Activated CD4-positive, alpha-beta T cell treated with anti-CD3 and anti-CD28 coated beads, Interleukin-2, amount 50 U/mL, for 1 hour (primary cell): ENCODE measurements at regions not wholly inside any gene's neighbourhood (a gene's known extent, or its start where the extent isn't known, plus 50 kb on each side); places are given as distances from the start of the nearest gene placed in this dataset.
A peak's percentile ranks its signal among the peaks of the same experiment; 100 is the strongest.

Experiments
- DNase-seq: peaks from one replicate; pipeline ENCODE4 v3.0.0-alpha.2; 2020

DNA sequence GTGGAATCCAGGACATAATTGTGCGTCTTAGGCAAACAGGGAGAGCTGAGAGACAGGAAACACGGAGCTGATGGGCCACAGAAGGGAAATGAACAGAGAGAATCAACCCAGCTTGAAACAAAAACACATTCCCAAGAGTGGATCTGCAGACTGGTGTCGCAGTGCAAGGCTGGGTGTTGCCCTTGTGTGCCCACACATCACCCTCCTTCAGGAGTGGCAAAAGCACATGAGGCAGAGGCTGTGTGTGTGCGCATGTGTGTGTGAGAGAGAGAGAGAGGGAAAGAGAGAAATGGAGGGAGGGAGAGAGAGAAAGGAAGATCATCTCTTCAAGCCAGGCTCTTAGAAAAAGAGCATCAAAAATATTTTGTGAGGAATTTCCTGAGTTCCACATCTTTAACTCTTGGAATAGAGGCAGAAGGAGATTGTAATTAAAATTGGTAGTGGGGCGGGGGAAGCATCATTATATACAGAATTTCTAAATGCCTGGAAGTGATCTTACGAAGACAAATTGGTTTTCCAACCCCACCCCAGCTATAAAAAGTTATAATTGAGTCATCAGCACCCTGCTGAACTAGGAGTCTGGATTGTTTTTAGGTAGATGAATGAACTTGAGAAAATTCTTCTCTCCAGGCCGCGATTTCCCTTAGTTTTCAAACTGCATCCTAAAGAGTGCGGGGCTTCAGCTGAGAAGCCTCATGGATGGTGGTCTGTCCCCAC, 480.7 kb downstream of the NPHP4 start:
- DNase-seq: no peak

DNA sequence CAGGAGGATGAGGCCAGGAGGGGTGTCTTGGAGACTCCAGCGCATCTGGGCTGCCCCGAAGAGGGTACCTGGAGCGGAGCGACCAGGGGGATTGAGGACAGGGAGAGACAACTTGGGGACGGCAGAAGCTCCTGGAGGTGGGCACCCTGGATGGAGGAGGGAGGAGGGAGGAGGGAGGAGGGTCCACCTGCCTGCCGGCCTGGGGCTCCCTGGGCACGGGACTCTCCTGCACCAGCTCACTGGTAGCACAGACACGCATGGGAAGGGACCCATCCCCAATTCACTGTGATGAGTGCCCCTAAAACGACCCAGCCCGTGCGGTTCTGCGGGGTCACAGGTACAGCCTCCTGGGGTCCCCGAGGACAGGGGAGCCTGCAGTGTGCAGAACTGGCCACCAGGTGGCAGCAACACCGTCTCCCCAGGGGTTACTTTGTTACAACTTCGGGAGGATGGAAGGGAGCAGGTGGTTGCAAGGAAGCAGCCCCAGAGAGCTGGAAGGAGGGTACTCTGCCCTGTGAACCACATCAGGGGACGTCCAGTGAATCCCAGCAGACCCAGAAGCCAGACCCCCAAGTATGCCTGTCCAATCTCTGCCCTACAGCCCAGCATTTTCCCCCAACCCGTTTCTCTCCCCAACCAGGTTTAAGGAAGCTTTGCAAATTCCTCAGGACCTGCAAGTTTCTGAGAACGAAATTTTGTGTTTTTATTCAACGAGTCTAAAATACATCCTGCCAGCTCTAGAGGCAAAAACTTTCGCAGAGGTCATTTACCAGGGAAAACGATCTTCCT, 482.4 kb downstream of the NPHP4 start:
- peak; percentile 73 for DNase-seq

GRCh38 chr1:5508669-5509330, 483.4 kb downstream of the NPHP4 start:
- no peak for DNase-seq

DNA sequence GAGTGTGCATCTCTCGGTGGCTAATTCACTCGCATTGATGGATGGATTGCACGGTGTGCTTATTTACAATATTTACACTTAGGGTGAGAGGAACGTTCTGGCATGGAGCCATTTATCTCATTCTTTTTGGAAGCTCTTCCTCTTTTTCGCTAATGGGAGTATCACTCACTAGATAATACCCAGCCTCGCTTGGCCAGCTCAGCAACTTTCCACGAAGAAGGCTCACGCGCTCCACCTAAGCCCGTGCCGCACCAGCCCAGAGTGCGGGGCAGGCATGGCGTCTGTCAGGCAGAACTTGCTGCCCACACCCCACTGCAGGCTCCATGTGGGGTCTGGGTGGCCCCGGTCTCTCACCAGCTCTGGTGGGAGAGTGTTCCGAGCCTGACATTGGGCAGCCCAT, 484.9 kb downstream of the NPHP4 start:
- DNase-seq: no peak

- no peak for DNase-seq
Observed at GRCh38 chr1:5506634-5507033, 485.6 kb downstream of the NPHP4 start.

- no peak for DNase-seq
Observed at GRCh38 chr1:5505944-5506343, 486.3 kb downstream of the NPHP4 start.

GRCh38 chr1:5504364-5504740, 487.9 kb downstream of the NPHP4 start:
- no peak for DNase-seq

DNA sequence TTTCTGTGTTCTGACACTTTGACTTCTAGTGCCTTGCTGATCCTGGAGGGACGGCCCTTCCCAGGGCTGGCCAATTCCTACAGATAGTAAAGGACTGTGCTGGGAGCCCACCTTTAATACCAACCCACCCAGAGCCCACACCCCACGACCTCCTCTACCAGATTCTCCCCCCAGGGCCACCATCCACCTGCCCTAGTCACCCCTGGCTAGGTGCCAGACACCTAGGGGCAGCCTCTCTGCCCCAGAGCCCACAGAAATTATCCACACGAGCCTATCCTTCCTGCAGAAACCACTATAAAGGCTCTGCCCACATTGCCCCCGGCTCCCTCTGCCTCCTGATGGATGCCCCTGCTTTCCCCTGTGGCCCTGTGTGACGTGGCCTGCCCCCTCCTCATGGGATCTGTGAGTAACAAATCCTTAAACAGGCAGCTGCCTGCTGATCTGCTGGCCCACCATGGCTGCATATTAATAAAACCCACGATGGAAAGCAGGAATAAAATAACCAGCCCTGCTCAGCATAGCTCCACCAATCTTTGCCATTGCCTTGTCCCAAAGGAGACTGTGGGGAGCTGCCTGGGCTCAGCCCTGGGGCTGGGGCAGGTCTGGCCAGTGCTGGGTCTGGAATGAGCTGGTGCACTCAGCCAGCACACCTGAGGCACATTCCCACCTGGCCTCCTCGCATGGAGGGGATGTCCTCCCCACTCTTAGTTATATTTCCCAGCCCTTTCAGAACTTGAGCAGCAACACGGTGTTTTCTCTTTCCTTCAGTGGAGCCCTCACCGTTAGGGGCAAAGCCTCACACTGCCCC, 488.5 kb downstream of the NPHP4 start:
- no peak for DNase-seq

GRCh38 chr1:5502311-5503194, 489.7 kb downstream of the NPHP4 start:
- no peak for DNase-seq

DNA sequence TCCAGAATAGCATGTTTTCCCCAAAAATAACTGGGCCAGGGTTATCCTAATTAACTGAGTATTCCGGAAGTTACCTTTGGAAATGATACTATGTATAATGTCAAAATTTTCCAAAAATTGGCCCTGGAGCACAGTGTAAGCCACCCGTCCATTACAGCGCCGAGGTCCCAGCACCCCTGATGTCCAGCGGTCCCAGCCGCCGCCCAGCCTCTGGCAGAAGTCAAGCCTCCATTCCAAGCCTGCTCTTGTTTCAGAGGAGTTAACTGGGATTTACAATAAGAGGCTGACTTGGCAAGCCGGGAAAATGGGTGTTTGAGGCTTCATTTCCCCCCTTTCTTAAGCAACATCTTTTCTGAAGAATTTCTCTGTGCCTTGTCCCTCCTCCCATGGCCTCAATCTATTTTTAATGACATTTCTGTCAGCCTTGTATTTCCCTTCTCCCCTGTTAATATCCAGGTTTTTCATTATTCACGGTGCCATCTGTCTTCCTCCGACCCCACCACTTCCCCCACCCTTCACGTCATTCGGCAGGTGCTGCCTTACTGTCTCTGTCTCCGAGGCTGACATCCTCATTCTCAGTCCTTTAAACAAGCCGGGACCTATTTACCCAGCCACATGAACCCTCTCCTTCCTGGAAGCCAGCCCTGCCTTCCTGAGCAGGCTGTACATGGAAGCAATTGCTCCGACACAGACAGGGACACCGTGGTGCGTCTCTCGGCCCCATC, 490.9 kb downstream of the NPHP4 start:
- no peak for DNase-seq

DNA sequence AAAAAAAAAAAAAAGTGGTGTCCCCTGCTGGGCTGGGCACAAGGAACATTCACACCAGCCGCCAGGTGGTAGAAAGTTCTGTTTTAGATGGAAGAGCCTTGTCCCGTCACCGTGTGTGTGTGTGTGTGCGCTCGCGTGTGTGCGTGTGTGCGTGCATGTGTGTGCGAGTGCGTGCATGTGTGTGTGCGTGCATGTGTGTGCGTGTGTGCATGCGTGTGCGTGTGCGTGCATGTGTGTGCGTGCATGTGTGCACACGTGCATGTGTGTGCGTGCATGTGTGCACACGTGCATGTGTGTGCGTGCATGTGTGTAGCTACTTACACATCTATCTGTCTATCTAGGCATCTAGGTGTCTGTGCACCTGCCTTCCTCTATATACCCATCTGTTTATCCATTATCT, 491.7 kb downstream of the NPHP4 start:
- no peak for DNase-seq

DNA sequence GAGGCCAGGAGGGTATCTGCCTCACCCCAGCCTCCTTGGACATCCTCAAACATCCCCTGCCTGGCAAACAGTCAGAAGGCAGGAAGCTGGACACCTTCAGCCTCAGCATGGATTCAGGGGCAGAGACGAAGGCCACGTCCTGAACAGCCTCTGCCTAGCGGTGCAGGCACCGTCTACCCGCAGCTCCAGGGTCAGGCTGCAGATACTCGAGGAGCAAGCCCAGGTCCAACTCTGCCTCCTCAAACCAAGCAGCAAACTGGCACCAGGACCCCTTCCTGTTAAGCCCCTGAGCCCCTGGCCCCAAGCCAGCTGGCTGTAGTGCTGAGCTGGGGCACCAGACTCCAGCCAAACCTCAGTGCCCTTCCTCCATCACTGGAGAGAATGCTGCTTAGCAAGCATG, 494.7 kb downstream of the NPHP4 start:
- DNase-seq: no peak

DNA sequence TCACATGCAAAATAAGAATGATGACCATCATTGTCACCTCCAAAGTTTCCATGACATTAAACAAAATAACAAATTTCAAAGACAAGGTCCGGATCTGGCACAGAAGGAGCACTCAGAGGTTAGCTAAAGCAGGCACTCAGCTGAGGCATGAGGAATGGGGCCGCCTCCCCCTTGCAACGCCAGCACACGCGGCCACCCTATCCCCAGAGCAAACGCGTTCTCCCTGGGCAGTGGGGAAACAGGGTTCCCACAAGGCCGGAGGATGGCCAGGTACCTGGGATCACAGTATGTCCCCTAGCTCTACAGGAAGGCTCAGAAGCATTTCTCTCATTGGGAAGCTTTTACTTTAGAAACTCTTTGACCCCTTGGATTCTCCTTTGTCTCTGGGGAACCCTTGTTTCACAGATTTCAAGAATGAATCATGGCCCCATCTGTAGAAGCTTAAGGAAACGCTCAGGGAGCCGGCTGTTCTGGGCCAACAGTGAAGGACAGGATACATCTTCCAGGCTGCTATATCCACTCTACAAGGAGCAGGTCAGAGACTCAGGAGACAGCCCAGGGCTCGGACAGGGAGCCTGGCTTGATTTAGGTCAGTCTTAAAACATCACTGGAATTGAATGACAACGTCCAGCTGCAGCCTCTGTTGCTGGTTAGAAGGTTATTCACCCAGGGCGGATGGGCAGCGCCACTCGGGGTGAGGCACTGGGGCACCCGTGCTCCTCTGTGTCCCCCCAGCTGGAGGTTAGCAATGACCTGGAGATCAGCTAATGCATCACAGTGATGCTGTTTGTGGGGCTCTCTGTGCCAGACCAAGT, 496.4 kb downstream of the NPHP4 start:
- no peak for DNase-seq

- no peak for DNase-seq
Observed at GRCh38 chr1:5494518-5494917, 497.7 kb downstream of the NPHP4 start.

DNA sequence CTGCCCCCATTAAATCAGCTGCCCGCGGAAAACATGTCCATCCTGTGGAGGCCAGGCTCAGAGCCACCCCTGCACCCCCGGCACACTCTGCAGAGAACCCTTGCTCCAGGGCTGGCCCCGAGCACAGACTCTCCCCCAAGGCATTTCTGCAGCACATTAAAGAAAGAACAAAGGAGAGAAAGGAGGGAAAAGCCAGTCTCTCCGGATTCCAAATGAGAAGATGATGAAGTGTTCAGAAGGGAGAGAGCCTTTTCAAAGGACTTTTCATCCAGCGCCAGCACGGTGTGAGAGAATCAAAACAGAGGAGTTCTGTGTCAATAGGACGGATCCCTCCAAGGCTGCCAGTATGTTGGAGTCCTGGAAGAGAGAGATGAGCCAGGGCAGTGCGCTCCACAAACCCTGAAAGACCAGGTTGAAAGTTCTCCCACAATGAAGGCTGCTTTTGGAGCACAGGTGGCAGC, 498.3 kb downstream of the NPHP4 start:
- no peak for DNase-seq

DNA sequence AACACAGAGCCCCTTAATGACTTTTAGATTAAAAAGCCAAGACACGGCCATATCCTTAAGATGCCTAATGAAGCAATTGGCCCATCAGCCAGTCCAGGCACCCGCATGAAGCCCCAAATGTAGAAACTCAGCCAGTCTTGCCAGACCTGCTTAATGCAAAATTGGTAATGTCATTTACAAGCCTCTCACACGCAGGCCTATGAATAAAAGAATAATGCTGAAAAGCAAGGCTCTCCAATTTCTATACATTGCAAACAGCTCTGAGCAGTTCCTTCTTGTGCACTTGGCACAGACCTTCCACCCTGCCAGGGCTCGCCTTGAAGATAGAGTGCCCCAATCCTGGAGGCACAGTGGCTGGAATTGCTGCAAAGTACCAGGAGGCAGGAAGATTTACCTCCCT, 498.9 kb downstream of the NPHP4 start:
- no peak for DNase-seq

GRCh38 chr1:5492846-5493245, 499.4 kb downstream of the NPHP4 start:
- DNase-seq: no peak

- no peak for DNase-seq
Observed at GRCh38 chr1:5491207-5491904, 500.9 kb downstream of the NPHP4 start.

DNA sequence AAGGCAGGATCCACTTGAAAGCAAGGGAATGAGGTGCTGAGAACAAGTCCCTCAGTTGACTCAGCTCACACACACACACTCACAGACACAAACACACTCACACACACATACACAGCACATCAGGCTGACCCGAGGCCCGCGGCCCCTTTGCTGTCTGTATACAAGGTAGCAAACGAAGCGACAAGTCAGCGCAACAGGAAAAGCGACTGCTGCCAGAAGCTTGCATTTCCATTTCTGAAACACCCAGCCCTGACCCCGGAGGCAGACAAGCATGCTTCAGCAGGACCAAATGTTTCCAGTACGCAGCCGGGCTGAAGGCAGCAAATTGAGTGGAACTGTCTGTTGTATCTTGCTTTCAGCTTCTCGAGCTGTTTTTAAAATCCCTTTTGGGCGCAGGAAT, 501.6 kb downstream of the NPHP4 start:
- no peak for DNase-seq

DNA sequence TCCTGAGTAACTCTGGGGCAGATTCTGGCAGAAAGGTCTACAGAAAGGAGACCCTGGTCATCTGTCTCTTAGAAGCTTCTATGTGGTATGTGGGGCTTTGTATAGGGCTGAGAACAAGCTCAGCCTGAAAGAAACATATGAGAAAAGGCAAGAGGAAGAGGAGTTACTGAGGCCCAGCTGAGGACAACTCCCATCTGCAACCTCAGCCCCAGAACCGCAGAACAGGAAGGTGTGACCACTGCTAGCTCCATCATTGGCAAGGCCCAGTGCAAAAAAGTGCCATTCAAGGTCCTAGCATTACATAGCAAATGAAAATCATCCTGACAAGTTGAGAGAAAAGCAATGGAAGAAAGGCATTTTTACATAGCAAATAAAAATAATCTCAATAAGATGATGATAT, 503.8 kb downstream of the NPHP4 start:
- DNase-seq: no peak
